Endothelial cell (in vitro differentiated cells): ENCODE measurements at regions not wholly inside any gene's neighbourhood (a gene's known extent, or its start where the extent isn't known, plus 50 kb on each side); places are given as distances from the start of the nearest gene placed in this dataset.
A peak's percentile ranks its signal among the peaks of the same experiment; 100 is the strongest.

Experiments
- DNase-seq: peaks from one replicate; pipeline ENCODE4 v3.0.0; 2021; ENCODE audit warnings: low spot score
- H3K27ac Mint-ChIP-seq: one replicate; pipeline ENCODE4 v1.8.0; 2021; ENCODE audit warnings: mixed read lengths, inconsistent platforms; ENCODE audit not compliant: unreplicated experiment
- H3K27me3 Mint-ChIP-seq: one replicate; pipeline ENCODE4 v1.8.0; 2021; ENCODE audit warnings: mild to moderate bottlenecking, moderate library complexity, mixed read lengths, inconsistent platforms; ENCODE audit not compliant: unreplicated experiment
- H3K36me3 Mint-ChIP-seq: one replicate; pipeline ENCODE4 v1.8.0; 2021; ENCODE audit warnings: mild to moderate bottlenecking, low read depth, mixed read lengths, inconsistent platforms; ENCODE audit not compliant: unreplicated experiment
- H3K4me1 Mint-ChIP-seq: one replicate; pipeline ENCODE4 v1.8.0; 2021; ENCODE audit warnings: mild to moderate bottlenecking, mixed read lengths, inconsistent platforms; ENCODE audit not compliant: unreplicated experiment
- H3K4me3 Mint-ChIP-seq: one replicate; pipeline ENCODE4 v1.8.0; 2021; ENCODE audit warnings: mild to moderate bottlenecking, mixed read lengths, inconsistent platforms; ENCODE audit not compliant: unreplicated experiment
- H3K9me3 Mint-ChIP-seq: one replicate; pipeline ENCODE4 v1.8.0; 2021; ENCODE audit warnings: mixed read lengths, inconsistent platforms; ENCODE audit not compliant: unreplicated experiment
- TF ChIP-seq, protein P1 (sequence below): fragments of 200-600 bp; sonication (generic); IDR thresholded peaks from one replicate; pipeline ENCODE4 v1.5.0; 2021; ENCODE audit warnings: antibody characterized with exemption; ENCODE audit not compliant: unreplicated experiment

DNA sequence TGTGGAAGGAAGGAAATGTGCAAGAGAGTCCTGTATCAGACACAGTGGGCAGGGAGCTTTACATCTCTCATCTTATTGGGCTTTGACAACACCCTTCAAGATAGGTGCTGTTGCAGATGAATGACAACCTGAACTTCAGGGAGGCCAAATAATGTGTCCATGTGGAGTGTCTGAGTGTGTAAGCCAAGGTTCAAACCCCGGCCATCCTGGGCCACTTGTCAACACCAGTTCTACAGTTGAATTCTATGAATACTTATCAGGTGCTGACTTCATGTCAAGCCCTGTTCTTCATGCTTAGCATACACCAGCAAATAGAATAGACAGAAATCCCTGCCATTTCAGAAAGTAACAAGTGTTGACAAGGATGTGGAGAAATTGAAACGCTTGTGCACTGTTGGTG lies 354.4 kb downstream of the KCNRG start:
- H3K27ac Mint-ChIP-seq, result no peak overlapping the region
- H3K9me3 Mint-ChIP-seq, result no peaks in the 10 kb centered on the region
- no peaks in the 10 kb centered on the region for H3K36me3 Mint-ChIP-seq
- no peak for DNase-seq
- H3K4me1 Mint-ChIP-seq, result peaks cover 3% of the 10 kb centered on the region
- TF ChIP-seq, protein P1, sequence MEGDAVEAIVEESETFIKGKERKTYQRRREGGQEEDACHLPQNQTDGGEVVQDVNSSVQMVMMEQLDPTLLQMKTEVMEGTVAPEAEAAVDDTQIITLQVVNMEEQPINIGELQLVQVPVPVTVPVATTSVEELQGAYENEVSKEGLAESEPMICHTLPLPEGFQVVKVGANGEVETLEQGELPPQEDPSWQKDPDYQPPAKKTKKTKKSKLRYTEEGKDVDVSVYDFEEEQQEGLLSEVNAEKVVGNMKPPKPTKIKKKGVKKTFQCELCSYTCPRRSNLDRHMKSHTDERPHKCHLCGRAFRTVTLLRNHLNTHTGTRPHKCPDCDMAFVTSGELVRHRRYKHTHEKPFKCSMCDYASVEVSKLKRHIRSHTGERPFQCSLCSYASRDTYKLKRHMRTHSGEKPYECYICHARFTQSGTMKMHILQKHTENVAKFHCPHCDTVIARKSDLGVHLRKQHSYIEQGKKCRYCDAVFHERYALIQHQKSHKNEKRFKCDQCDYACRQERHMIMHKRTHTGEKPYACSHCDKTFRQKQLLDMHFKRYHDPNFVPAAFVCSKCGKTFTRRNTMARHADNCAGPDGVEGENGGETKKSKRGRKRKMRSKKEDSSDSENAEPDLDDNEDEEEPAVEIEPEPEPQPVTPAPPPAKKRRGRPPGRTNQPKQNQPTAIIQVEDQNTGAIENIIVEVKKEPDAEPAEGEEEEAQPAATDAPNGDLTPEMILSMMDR, result no peak
- H3K4me3 Mint-ChIP-seq, result no peak overlapping the region
- H3K27me3 Mint-ChIP-seq, result no peaks in the 10 kb centered on the region

DNA sequence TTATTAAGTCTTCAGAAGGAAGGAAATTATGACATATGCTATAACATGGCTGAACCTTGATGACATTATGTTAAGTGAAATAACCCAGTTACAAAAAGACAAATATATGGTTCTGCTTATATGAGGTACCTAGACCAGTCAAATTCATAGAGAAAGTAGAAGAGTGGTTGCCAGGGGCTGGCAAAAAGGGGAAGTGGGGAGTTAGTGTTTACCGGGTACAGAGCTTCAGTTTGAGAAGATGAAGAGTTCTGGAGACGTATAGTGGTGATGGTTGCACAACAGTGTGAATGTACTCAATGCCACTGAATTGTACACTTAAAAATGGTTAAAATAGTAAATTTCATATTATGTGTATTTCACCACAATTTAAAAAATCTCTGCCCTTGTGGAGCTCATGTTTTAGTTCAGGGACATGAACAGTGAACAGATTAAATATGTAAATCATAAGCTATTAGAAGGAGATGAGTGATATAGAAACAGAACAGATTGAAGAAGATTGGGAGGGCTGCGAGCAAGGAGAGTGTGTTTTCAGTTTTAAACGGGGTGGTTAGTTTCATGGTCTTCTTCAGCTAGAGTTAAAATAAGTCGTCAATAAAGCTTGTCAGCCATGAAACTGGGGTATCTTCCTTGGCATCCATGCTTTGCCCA lies 355.2 kb downstream of the KCNRG start:
- TF ChIP-seq, protein P1, result no peak
- H3K36me3 Mint-ChIP-seq, result no peaks in the 10 kb centered on the region
- no peak overlapping the region for H3K27ac Mint-ChIP-seq
- H3K9me3 Mint-ChIP-seq, result no peaks in the 10 kb centered on the region
- no peak for DNase-seq
- H3K4me3 Mint-ChIP-seq, result no peak overlapping the region
- peaks cover 3% of the 10 kb centered on the region for H3K4me1 Mint-ChIP-seq
- H3K27me3 Mint-ChIP-seq, result no peaks in the 10 kb centered on the region

DNA sequence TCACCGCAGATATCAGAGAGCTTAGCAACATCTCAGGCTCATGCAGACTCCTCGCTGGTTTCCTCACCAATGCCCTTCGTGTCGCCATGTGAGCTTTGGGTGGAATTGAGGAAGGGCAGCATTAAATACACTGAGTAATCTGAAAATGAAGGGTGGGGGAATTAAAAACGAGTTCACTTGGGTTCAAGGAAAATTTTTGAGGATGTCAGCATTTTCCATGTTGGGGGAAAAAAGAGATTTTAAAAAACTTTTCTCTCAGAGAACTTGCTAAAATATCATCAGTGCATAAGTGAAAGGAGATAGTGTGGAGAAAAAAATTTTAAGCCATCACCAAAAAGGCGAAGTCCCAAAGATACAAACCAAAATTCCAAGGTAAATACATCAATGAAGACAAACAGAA lies 359.3 kb downstream of the KCNRG start:
- H3K27ac Mint-ChIP-seq, result no peak overlapping the region

DNA sequence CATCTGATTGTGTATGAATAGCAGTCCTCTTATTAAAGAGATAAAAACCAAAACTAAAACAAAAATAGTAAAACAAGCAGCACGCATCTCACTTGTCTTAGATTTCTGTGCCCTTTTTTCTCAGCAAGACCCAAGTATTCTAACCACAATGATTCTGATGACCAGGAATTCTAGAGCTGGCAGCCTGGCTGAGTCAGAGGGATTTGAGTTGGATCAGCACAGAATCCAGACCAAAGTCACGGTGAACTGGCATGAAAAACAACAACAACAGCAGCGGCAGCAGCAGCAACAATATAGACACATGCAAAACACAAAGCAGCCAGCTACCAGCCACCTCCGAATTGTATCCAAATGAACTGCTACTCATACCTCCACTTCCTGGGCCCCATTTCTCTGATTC lies 360.5 kb downstream of the KCNRG start:
- Mint-ChIP-seq H3K4me3 (no peak overlapping the region), H3K36me3 (peaks cover 4% of the 10 kb centered on the region), H3K4me1 (peaks cover 8% of the 10 kb centered on the region), H3K27me3 (peaks cover 4% of the 10 kb centered on the region), H3K27ac (no peak overlapping the region), H3K9me3 (no peaks in the 10 kb centered on the region)
- no peak for DNase-seq
- TF ChIP-seq, protein P1, result no peak

More for the DNA sequence above, 359.3 kb downstream of the KCNRG start:
- H3K36me3 Mint-ChIP-seq, result no peaks in the 10 kb centered on the region
- peaks cover 8% of the 10 kb centered on the region for H3K4me1 Mint-ChIP-seq
- no peaks in the 10 kb centered on the region for H3K9me3 Mint-ChIP-seq
- peaks cover 4% of the 10 kb centered on the region for H3K27me3 Mint-ChIP-seq
- TF ChIP-seq, protein P1, result no peak
- no peak overlapping the region for H3K4me3 Mint-ChIP-seq
- no peak for DNase-seq

DNA sequence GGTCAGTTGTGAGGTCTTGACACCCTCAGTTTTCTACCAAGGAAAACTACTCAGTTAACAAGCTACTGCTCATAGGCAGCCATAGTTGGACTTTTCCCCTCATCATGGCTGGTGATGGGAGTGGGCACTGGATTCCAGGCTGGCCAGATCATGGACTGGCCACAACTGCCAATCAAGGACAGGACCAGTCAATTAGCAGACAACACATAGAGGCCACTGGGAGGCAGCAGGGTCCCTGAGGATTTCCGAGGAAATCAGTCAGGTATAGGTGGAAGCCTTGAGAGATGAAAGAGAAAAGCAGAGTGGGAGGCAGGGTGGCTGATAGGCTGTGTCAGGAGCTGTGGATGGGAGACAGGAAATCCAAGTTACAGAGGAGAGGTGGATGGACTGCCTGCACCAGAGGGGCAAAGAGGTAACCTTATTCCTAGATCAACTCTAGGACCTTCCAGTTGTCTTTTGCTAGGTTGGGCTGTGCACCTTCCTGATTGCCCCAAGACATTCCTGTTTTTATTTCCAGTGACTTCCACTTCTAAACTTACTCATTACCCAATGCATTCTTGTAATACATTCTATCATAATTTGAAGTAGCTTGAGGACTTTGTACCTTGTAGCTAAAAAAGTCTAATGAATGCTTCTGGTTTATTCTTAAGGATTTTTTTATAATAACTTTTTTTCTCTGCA lies 361.8 kb downstream of the KCNRG start:
- no peaks in the 10 kb centered on the region for H3K9me3 Mint-ChIP-seq
- peaks cover 8% of the 10 kb centered on the region for H3K4me1 Mint-ChIP-seq
- H3K27me3 Mint-ChIP-seq, result peaks cover 4% of the 10 kb centered on the region
- peak overlapping the region; percentile 22 for H3K27ac Mint-ChIP-seq
- no peak overlapping the region for H3K4me3 Mint-ChIP-seq
- DNase-seq, result no peak
- peaks cover 8% of the 10 kb centered on the region for H3K36me3 Mint-ChIP-seq
- TF ChIP-seq, protein P1, result no peak
